ENCODE measurements at regions not wholly inside any gene's neighbourhood (a gene's known extent, or its start where the extent isn't known, plus 50 kb on each side); places are given as distances from the start of the nearest gene placed in this dataset.

DNA sequence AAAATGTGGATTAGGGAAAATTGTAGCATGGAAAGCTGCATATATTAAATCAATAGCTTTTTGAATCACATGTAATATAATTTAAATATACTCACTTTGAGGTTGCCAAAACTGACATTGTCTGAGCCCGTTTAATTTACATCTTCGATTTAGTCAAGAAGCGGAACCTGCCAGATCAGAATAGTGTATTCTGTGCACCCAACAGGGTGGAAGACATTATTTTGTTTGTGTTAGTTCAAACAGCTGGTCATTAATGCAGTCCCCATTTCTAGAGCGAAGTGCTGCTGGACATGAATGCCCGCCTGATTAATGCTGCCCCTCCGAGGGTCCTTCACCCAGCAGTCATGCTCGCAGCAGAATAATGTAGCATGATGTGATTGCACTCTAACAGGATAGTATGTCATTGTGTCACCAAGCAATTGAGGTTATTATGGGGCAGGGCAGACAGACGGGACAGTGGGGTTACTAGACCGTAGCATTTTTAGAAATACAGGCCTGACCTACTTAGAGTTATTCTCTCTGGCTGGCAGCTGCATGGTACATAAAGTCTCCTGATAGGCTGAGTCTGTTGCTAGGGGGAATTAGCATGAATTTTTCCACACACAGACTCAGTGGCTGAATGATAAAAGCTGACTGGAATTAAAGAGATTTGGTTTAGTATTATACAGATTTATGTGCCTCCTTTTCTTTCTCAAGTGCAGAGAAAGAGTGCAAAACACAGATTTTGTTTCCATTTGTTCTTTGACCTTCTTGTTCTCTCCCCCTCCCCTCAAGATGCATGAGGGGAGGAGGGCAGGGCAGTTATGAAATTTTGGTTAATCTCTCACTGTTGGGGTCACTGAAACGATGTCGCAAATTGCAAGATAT is 147.1 kb downstream of the PRL start:
- H3K9ac ChIP-seq (ENCODE audit: low read length): no peak overlapping the region
- peak overlapping the region; percentile 19; the same call in 1 of the 2 replicates for H3K4me2 ChIP-seq (ENCODE audit: low read length)
- no peaks in the 10 kb centered on the region for H3K27me3 ChIP-seq (ENCODE audit: insufficient read depth, low read length)
- no peak for TF ChIP-seq EZH2 (IDR thresholded peaks at IDR 0.05; ENCODE audit: borderline replicate concordance, low read length)
- TF ChIP-seq, protein P1, sequence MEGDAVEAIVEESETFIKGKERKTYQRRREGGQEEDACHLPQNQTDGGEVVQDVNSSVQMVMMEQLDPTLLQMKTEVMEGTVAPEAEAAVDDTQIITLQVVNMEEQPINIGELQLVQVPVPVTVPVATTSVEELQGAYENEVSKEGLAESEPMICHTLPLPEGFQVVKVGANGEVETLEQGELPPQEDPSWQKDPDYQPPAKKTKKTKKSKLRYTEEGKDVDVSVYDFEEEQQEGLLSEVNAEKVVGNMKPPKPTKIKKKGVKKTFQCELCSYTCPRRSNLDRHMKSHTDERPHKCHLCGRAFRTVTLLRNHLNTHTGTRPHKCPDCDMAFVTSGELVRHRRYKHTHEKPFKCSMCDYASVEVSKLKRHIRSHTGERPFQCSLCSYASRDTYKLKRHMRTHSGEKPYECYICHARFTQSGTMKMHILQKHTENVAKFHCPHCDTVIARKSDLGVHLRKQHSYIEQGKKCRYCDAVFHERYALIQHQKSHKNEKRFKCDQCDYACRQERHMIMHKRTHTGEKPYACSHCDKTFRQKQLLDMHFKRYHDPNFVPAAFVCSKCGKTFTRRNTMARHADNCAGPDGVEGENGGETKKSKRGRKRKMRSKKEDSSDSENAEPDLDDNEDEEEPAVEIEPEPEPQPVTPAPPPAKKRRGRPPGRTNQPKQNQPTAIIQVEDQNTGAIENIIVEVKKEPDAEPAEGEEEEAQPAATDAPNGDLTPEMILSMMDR (IDR thresholded peaks at IDR 0.05; ENCODE audit: low read length): no peak
- H3K9me2 ChIP-seq (ENCODE audit: low read depth, low read length): no peaks in the 10 kb centered on the region
- H3K4me1 ChIP-seq (ENCODE audit: insufficient read depth, low read length, severe bottlenecking): peaks cover 86% of the 10 kb centered on the region
- H3K27ac ChIP-seq (ENCODE audit: low read depth, low read length, poor library complexity, severe bottlenecking): peak overlapping the region; percentile 57
- no peaks in the 10 kb centered on the region for H3K36me3 ChIP-seq (ENCODE audit: insufficient read depth, low read length)
- no peaks in the 10 kb centered on the region for H3K9me3 ChIP-seq (ENCODE audit: low read length)
- no peak overlapping the region for H3K4me3 ChIP-seq (ENCODE audit: low read depth, low read length, poor library complexity, severe bottlenecking)
- no peaks in the 10 kb centered on the region for H4K20me1 ChIP-seq (ENCODE audit: insufficient read depth, low read length)
- H3F3A ChIP-seq (ENCODE audit: insufficient read depth, low read length): no peaks in the 10 kb centered on the region
- H2AFZ ChIP-seq (ENCODE audit: low read length): no peak overlapping the region
- no peaks in the 10 kb centered on the region for H3K79me2 ChIP-seq (ENCODE audit: insufficient read depth, low read length)

DNA sequence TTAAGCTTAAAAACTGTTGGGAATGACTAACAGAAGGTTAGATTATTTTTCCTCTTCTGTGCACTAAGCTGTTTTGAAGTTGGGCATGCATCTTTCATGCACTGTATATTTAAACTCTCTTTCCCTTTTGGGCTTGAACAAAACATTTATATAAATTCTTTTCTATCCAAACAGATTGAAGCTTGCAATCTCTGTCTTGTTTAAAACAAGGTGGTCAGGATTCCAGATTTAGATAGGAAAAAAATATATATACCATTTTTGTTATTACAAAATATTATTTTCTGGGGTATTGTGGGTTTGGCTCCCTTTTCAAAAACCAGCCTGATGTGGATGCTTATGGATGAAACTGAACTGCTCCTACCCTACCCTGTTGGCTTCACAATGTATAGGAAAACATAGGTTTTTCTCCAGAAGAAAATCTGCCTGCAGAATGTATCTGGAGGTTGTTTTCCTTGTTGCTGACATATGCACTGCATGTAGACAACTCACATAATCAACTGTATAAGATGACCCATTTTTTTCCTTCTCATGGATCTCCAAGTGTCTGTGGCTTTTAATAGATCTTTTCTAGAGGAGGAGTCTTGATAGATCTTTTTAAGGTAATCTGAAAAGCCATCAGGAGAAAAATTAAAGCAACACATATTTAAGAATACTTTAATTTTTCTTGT is 146.3 kb downstream of the PRL start:
- no peak overlapping the region for H2AFZ ChIP-seq (ENCODE audit: low read length)
- H3K4me3 ChIP-seq (ENCODE audit: low read depth, low read length, poor library complexity, severe bottlenecking): no peak overlapping the region
- H3K27me3 ChIP-seq (ENCODE audit: insufficient read depth, low read length): no peaks in the 10 kb centered on the region
- no peak overlapping the region; the same call in 1 of the 2 replicates for H3K4me2 ChIP-seq (ENCODE audit: low read length)
- H3K36me3 ChIP-seq (ENCODE audit: insufficient read depth, low read length): no peaks in the 10 kb centered on the region
- H3K9me2 ChIP-seq (ENCODE audit: low read depth, low read length): no peaks in the 10 kb centered on the region
- no peak overlapping the region for H3K9ac ChIP-seq (ENCODE audit: low read length)
- no peaks in the 10 kb centered on the region for H3K79me2 ChIP-seq (ENCODE audit: insufficient read depth, low read length)
- no peaks in the 10 kb centered on the region for H4K20me1 ChIP-seq (ENCODE audit: insufficient read depth, low read length)
- H3K4me1 ChIP-seq (ENCODE audit: insufficient read depth, low read length, severe bottlenecking): peaks cover 86% of the 10 kb centered on the region
- H3F3A ChIP-seq (ENCODE audit: insufficient read depth, low read length): no peaks in the 10 kb centered on the region
- H3K9me3 ChIP-seq (ENCODE audit: low read length): no peaks in the 10 kb centered on the region
- H3K27ac ChIP-seq (ENCODE audit: low read depth, low read length, poor library complexity, severe bottlenecking): peak overlapping the region; percentile 57
- TF ChIP-seq EZH2 (IDR thresholded peaks at IDR 0.05; ENCODE audit: borderline replicate concordance, low read length): no peak
- TF ChIP-seq, protein P1 (IDR thresholded peaks at IDR 0.05; ENCODE audit: low read length): no peak

DNA sequence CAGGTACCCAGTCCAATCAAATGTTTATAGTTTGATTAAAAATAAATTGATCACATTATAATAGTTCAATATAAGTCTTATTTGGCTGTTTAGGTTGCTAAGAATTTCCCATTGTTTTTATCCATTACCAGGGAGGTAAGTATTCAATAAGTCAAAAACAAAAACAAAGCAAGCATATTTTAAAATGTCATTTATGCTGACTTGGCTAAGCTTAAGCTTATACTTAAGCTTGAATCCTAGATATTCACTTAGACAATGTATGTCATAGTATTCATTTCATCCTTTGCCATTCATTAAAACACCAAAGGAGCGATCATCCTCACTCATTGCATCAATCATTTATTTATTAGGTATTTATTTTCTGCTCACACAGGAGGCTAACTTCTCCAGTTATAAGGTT is 144.9 kb downstream of the PRL start:
- H3K4me1 ChIP-seq (ENCODE audit: insufficient read depth, low read length, severe bottlenecking): peaks cover 76% of the 10 kb centered on the region
- H3F3A ChIP-seq (ENCODE audit: insufficient read depth, low read length): no peaks in the 10 kb centered on the region
- no peak overlapping the region for H2AFZ ChIP-seq (ENCODE audit: low read length)
- H3K36me3 ChIP-seq (ENCODE audit: insufficient read depth, low read length): no peaks in the 10 kb centered on the region
- TF ChIP-seq, protein P1 (IDR thresholded peaks at IDR 0.05; ENCODE audit: low read length): no peak
- no peak for TF ChIP-seq EZH2 (IDR thresholded peaks at IDR 0.05; ENCODE audit: borderline replicate concordance, low read length)
- no peaks in the 10 kb centered on the region for H3K9me2 ChIP-seq (ENCODE audit: low read depth, low read length)
- no peaks in the 10 kb centered on the region for H4K20me1 ChIP-seq (ENCODE audit: insufficient read depth, low read length)
- no peaks in the 10 kb centered on the region for H3K79me2 ChIP-seq (ENCODE audit: insufficient read depth, low read length)
- H3K27ac ChIP-seq (ENCODE audit: low read depth, low read length, poor library complexity, severe bottlenecking): peak overlapping the region; percentile 65
- H3K4me3 ChIP-seq (ENCODE audit: low read depth, low read length, poor library complexity, severe bottlenecking): no peak overlapping the region
- no peaks in the 10 kb centered on the region for H3K27me3 ChIP-seq (ENCODE audit: insufficient read depth, low read length)
- H3K9me3 ChIP-seq (ENCODE audit: low read length): no peaks in the 10 kb centered on the region
- no peak overlapping the region for H3K9ac ChIP-seq (ENCODE audit: low read length)
- H3K4me2 ChIP-seq (ENCODE audit: low read length): no peak overlapping the region

Data from OCI-LY1 (cell line).